ENCODE measurements at regions not wholly inside any gene's neighbourhood (a gene's known extent, or its start where the extent isn't known, plus 50 kb on each side); places are given as distances from the start of the nearest gene placed in this dataset.

GRCh38 chr6:167523426-167523825 is 198.5 kb downstream of the TTLL2 start:
- TF ChIP-seq EZH2 (IDR thresholded peaks at IDR 0.05; ENCODE audit: insufficient read depth, poor library complexity, severe bottlenecking) = no peak
- no peak for TF ChIP-seq EZH2phosphoT487 (IDR thresholded peaks at IDR 0.05; ENCODE audit: insufficient read depth, low read depth)

Measured in GM23248 (cell line).